ENCODE measurements at regions not wholly inside any gene's neighbourhood (a gene's known extent, or its start where the extent isn't known, plus 50 kb on each side); places are given as distances from the start of the nearest gene placed in this dataset.
"Not testable (repeated sequence)": the region's sequence is repeated elsewhere in the genome, so short reads cannot be mapped to it uniquely, and the experiment has no call there.

- no peaks in the 10 kb centered on the region for H3K36me3 Mint-ChIP-seq (ENCODE audit: low read depth)
- Histone ChIP-seq H3K9me3 (ENCODE audit: control insufficient read depth in 1 of 2, insufficient read depth in 1 of 2, low read length in 2 of 2) (no peaks in the 10 kb centered on the region), H3K27me3 (ENCODE audit: control insufficient read depth in 1 of 2, insufficient read depth in 2 of 2, low read length in 2 of 2) (no peaks in the 10 kb centered on the region), H3K4me1 (ENCODE audit: insufficient read depth, low read length) (peaks cover 12% of the 10 kb centered on the region), H3K4me3 (ENCODE audit: low read length) (no peak overlapping the region), H3K27ac (ENCODE audit: low read depth in 1 of 2, low read length in 2 of 2) (peak overlapping the region in 1 of 2 donors; percentile 14), H3K36me3 (ENCODE audit: insufficient read depth, low read length) (no peaks in the 10 kb centered on the region)
- ChIA-PET POLR2A (no interaction called here), CTCF (no interaction called here)
- peaks cover 26% of the 10 kb centered on the region for H3K4me1 Mint-ChIP-seq (ENCODE audit: low read depth)
- H3K27me3 Mint-ChIP-seq, result no peaks in the 10 kb centered on the region
- DNase-seq, result peak in 1 of 14 experiments; percentile 39
- H3K27ac Mint-ChIP-seq, result peak overlapping the region; percentile 48
- ATAC-seq (ENCODE audit: poor library complexity), result no peak
- intact Hi-C loops (cut with DNase I, micrococcal nuclease), result no loop called here
- TF ChIP-seq CTCF (IDR thresholded peaks at IDR 0.05), result no peak
- H3K9me3 Mint-ChIP-seq, result peaks cover 4% of the 10 kb centered on the region
- peak overlapping the region; percentile 14 for H3K4me3 Mint-ChIP-seq
Measured at GRCh38 chr15:91369823-91370222, 269.8 kb downstream of the SV2B start.

DNA sequence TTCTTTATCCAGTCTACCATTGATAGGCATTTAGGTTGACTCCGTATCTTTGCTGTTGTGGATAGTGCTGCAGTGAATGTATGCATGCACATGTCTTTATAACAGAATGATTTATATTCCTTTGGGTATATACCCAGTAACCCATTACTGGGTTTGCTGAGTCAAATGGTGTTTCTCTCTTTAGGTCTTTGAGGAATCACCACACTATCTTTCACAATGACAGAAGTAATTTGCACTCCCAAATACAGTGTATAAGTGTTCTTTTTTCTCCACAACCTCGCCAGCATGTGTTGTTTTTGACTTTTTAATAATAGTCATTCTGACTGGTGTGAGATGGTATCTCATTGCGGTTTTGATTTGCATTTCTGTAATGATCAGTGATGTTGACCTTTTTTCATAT lies 271.3 kb downstream of the SV2B start:
- ATAC-seq (ENCODE audit: poor library complexity); H3K36me3 ChIP-seq (ENCODE audit: insufficient read depth, low read length); H3K9me3 Mint-ChIP-seq; H3K27ac ChIP-seq (ENCODE audit: low read depth in 1 of 2, low read length in 2 of 2); H3K36me3 Mint-ChIP-seq (ENCODE audit: low read depth); DNase-seq; H3K4me3 ChIP-seq (ENCODE audit: low read length); H3K9me3 ChIP-seq (ENCODE audit: control insufficient read depth in 1 of 2, insufficient read depth in 1 of 2, low read length in 2 of 2); H3K4me3 Mint-ChIP-seq; H3K27me3 Mint-ChIP-seq; POLR2A ChIA-PET; H3K27me3 ChIP-seq (ENCODE audit: control insufficient read depth in 1 of 2, insufficient read depth in 2 of 2, low read length in 2 of 2); intact Hi-C loops (cut with DNase I, micrococcal nuclease); CTCF ChIA-PET: not testable (repeated sequence)
- Mint-ChIP-seq H3K4me1 (ENCODE audit: low read depth) (peaks cover 26% of the 10 kb centered on the region), H3K27ac (peak overlapping the region; percentile 5)
- peaks cover 12% of the 10 kb centered on the region for H3K4me1 ChIP-seq (ENCODE audit: insufficient read depth, low read length)

DNA sequence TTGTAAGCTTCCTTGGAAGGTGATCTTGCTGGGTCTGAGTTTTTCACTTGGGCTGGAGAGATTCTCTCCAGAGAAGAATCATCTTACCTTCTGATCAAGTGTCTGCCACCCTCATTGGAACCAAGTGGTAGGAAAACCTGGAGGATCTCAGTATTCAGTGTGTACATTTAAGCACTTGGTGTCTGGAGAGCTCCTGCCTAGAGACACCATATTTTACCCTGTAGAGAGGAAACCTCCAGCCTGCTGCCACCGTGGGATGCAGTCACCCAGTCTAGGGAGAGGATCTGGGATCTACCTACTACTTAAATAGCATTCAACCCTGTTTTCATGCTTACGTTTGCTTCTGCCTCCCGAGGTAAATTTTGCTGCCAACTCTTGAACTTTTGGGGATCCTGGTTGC lies 274.3 kb downstream of the SV2B start:
- H3K36me3 Mint-ChIP-seq (ENCODE audit: low read depth), result no peaks in the 10 kb centered on the region
- no peaks in the 10 kb centered on the region for H3K36me3 ChIP-seq (ENCODE audit: insufficient read depth, low read length)
- DNase-seq (no peak), ATAC-seq (ENCODE audit: poor library complexity) (no peak)
- H3K9me3 ChIP-seq (ENCODE audit: control insufficient read depth in 1 of 2, insufficient read depth in 1 of 2, low read length in 2 of 2), result no peaks in the 10 kb centered on the region
- H3K4me1 Mint-ChIP-seq (ENCODE audit: low read depth), result peaks cover 26% of the 10 kb centered on the region
- H3K4me1 ChIP-seq (ENCODE audit: insufficient read depth, low read length), result peaks cover 11% of the 10 kb centered on the region
- no peak overlapping the region for H3K4me3 Mint-ChIP-seq
- TF ChIP-seq CTCF (IDR thresholded peaks at IDR 0.05), result no peak
- no peaks in the 10 kb centered on the region for H3K27me3 Mint-ChIP-seq
- intact Hi-C loops (cut with DNase I, micrococcal nuclease), result no loop called here
- H3K27ac ChIP-seq (ENCODE audit: low read depth in 1 of 2, low read length in 2 of 2), result no peak overlapping the region
- H3K27me3 ChIP-seq (ENCODE audit: control insufficient read depth in 1 of 2, insufficient read depth in 2 of 2, low read length in 2 of 2), result no peaks in the 10 kb centered on the region
- H3K4me3 ChIP-seq (ENCODE audit: low read length), result no peak overlapping the region
- no peaks in the 10 kb centered on the region for H3K9me3 Mint-ChIP-seq
- ChIA-PET POLR2A (no interaction called here), CTCF (no interaction called here)
- no peak overlapping the region for H3K27ac Mint-ChIP-seq

GRCh38 chr15:91376038-91376437 lies 276.0 kb downstream of the SV2B start:
- ChIA-PET CTCF (no interaction called here), POLR2A (no interaction called here)
- Histone ChIP-seq H3K4me3 (ENCODE audit: low read length) (no peak overlapping the region), H3K27me3 (ENCODE audit: control insufficient read depth in 1 of 2, insufficient read depth in 2 of 2, low read length in 2 of 2) (no peaks in the 10 kb centered on the region), H3K9me3 (ENCODE audit: control insufficient read depth in 1 of 2, insufficient read depth in 1 of 2, low read length in 2 of 2) (no peaks in the 10 kb centered on the region), H3K4me1 (ENCODE audit: insufficient read depth, low read length) (no peaks in the 10 kb centered on the region), H3K27ac (ENCODE audit: low read depth in 1 of 2, low read length in 2 of 2) (no peak overlapping the region), H3K36me3 (ENCODE audit: insufficient read depth, low read length) (no peaks in the 10 kb centered on the region)
- intact Hi-C loops (cut with DNase I, micrococcal nuclease), result no loop called here
- no peaks in the 10 kb centered on the region for H3K36me3 Mint-ChIP-seq (ENCODE audit: low read depth)
- no peaks in the 10 kb centered on the region for H3K9me3 Mint-ChIP-seq
- H3K27ac Mint-ChIP-seq, result no peak overlapping the region
- no peak for TF ChIP-seq CTCF (IDR thresholded peaks at IDR 0.05)
- H3K4me1 Mint-ChIP-seq (ENCODE audit: low read depth), result peaks cover 11% of the 10 kb centered on the region
- no peak overlapping the region for H3K4me3 Mint-ChIP-seq
- ATAC-seq (ENCODE audit: poor library complexity), result no peak
- no peaks in the 10 kb centered on the region for H3K27me3 Mint-ChIP-seq
- no peak for DNase-seq

All from CD4-positive, alpha-beta T cell (primary cell).